HCT116 (cell line): ENCODE measurements at regions not wholly inside any gene's neighbourhood (a gene's known extent, or its start where the extent isn't known, plus 50 kb on each side); places are given as distances from the start of the nearest gene placed in this dataset.

ENCODE experiments used
- ATAC-seq: fragments of 200-7000 bp; cut with Tn5 transposase; 2 replicates; pipeline ENCODE4 v1.9.1; 2020; ENCODE audit warnings: mild to moderate bottlenecking, moderate library complexity
- BruUV-seq: library from RNA; stranded (reverse); fragments of 400-500 nt; replicated peaks from 2 replicates; lab custom pipeline; 2021; lab: Mats Ljungman, UMichigan
- CTCF ChIA-PET: fragments of 300-600 bp; sonication (Branson Sonifier 250); formaldehyde crosslinking; loops from one replicate; lab custom pipeline; 2021; ENCODE audit warnings: antibody characterized with exemption; lab: Charles Lee
- POLR2A ChIA-PET: fragments of 300-600, 350-600 bp; sonication (Branson Sonifier 250); formaldehyde crosslinking; loops from one replicate; lab custom pipeline; 2021; ENCODE audit warnings: antibody characterized with exemption; lab: Charles Lee
- RAD21 ChIA-PET, 2 experiments: fragments of 300-600 bp; sonication (Branson Sonifier 250); formaldehyde crosslinking; loops; one replicate each; lab custom pipeline; 2023; ENCODE audit warnings: low total read pairs in 2 of 2; ENCODE audit not compliant: uncharacterized antibody in 2 of 2, unreplicated experiment in 2 of 2, low non-redundant PET in 1 of 2; lab: Charles Lee
- DNase-seq: peaks from one replicate; pipeline ENCODE4 v3.0.0-alpha.2; 2010; ENCODE audit warnings: low read depth, low spot score
- H2AFZ ChIP-seq: fragments of 200-600 bp; shearing (Covaris generic), sonication (generic); 2 replicates; pipeline ENCODE4 v1.6.1; 2017; ENCODE audit warnings: low read depth, mixed run types, mixed read lengths, antibody characterized with exemption, low read length; ENCODE audit not compliant: poor library complexity, severe bottlenecking
- H3K27ac ChIP-seq: 2 replicates; pipeline ENCODE4 v1.5.1; 2012; ENCODE audit warnings: low read depth, low read length
- H3K27me3 ChIP-seq: fragments of 200-600 bp; sonication (generic); 2 replicates; pipeline ENCODE4 v1.6.1; 2016; ENCODE audit warnings: mixed run types, low read length, mixed read lengths; ENCODE audit not compliant: insufficient read depth
- H3K36me3 ChIP-seq, 2 experiments: fragments of 200-500 bp in 1 of 2; fragments of 200-600 bp in 1 of 2; sonication (Bioruptor generic) in 1 of 2; sonication (generic) in 1 of 2; 2 replicates each; pipeline versions ENCODE4 v1.5.1 to v1.6.1; 2014 to 2016; ENCODE audit warnings: low read length in 2 of 2, inconsistent platforms in 1 of 2, mixed read lengths in 1 of 2, mixed run types in 1 of 2; ENCODE audit not compliant: insufficient read depth in 2 of 2, control insufficient read depth in 1 of 2
- H3K4me1 ChIP-seq, 2 experiments: fragments of 200-600 bp in 1 of 2; sonication (generic) in 1 of 2; 2 replicates each; pipeline versions ENCODE4 v1.5.1 to v1.6.1; 2012 to 2017; ENCODE audit warnings: low read length in 2 of 2, inconsistent platforms in 1 of 2, mild to moderate bottlenecking in 1 of 2, mixed read lengths in 1 of 2, mixed run types in 1 of 2, moderate library complexity in 1 of 2; ENCODE audit not compliant: insufficient read depth in 2 of 2, control insufficient read depth in 1 of 2
- H3K4me2 ChIP-seq: fragments of 200-600 bp; sonication (generic); 2 replicates; pipeline ENCODE4 v1.6.1; 2017; ENCODE audit warnings: mixed run types, low read length, mixed read lengths
- H3K4me3 ChIP-seq, 2 experiments: fragments of 200-600 bp in 1 of 2; sonication (generic) in 1 of 2; replicated peaks in 1 of 2; 2 replicates each; pipeline ENCODE4 v1.5.1; 2011 to 2016; ENCODE audit warnings: low read length in 2 of 2, control low read depth in 1 of 2, low read depth in 1 of 2, mild to moderate bottlenecking in 1 of 2, mixed read lengths in 1 of 2, mixed run types in 1 of 2
- H3K79me2 ChIP-seq: fragments of 200-600 bp; sonication (generic); 2 replicates; pipeline ENCODE4 v1.6.1; 2017; ENCODE audit warnings: mild to moderate bottlenecking, mixed run types, low read length, moderate library complexity, mixed read lengths; ENCODE audit not compliant: insufficient read depth
- H3K9ac ChIP-seq: fragments of 200-600 bp; sonication (generic); 2 replicates; pipeline ENCODE4 v1.6.1; 2016; ENCODE audit warnings: low read length, mixed read lengths
- H3K9me2 ChIP-seq: fragments of 200-600 bp; sonication (generic), shearing (Covaris generic); 2 replicates; pipeline ENCODE4 v1.6.1; 2017; ENCODE audit warnings: mixed run types, mild to moderate bottlenecking, moderate library complexity; ENCODE audit not compliant: insufficient read depth
- H3K9me3 ChIP-seq, 2 experiments: fragments of 200-500 bp in 1 of 2; fragments of 200-600 bp in 1 of 2; sonication (Bioruptor generic) in 1 of 2; sonication (generic) in 1 of 2; 2 replicates each; pipeline ENCODE4 v1.6.1; 2014 to 2017; ENCODE audit warnings: low read length in 2 of 2, mixed read lengths in 2 of 2, inconsistent platforms in 1 of 2, low read depth in 1 of 2, mild to moderate bottlenecking in 1 of 2, mixed run types in 1 of 2, moderate library complexity in 1 of 2; ENCODE audit not compliant: control insufficient read depth in 1 of 2, insufficient read depth in 1 of 2
- H4K20me1 ChIP-seq: fragments of 200-600 bp; sonication (generic), shearing (Covaris generic); 2 replicates; pipeline ENCODE4 v1.6.1; 2017; ENCODE audit warnings: mixed run types, mild to moderate bottlenecking, moderate library complexity; ENCODE audit not compliant: insufficient read depth
- CEBPB ChIP-seq: IDR thresholded peaks from 2 replicates; pipeline ENCODE4 v1.6.1; 2012; ENCODE audit warnings: low read depth
- EGR1 ChIP-seq: IDR thresholded peaks from 2 replicates; pipeline ENCODE4 v1.6.1; 2012; ENCODE audit warnings: low read depth
- ELF1 ChIP-seq: IDR thresholded peaks from 2 replicates; pipeline ENCODE4 v1.6.1; 2012; ENCODE audit warnings: low read depth, borderline replicate concordance
- EZH2 ChIP-seq: fragments of 200-600 bp; sonication (generic); IDR thresholded peaks from 2 replicates; pipeline ENCODE4 v1.6.1; 2017; ENCODE audit warnings: antibody characterized with exemption, mixed run types
- EZH2phosphoT487 ChIP-seq: fragments of 200-600 bp; IDR thresholded peaks from 2 replicates; pipeline ENCODE4 v1.6.1; 2018; ENCODE audit warnings: antibody characterized with exemption, borderline replicate concordance
- FOSL1 ChIP-seq: IDR thresholded peaks from 2 replicates; pipeline ENCODE4 v1.6.1; 2012; ENCODE audit warnings: low read depth
- JUND ChIP-seq: IDR thresholded peaks from 2 replicates; pipeline ENCODE4 v1.6.1; 2012
- POLR2AphosphoS5 ChIP-seq: IDR thresholded peaks from 2 replicates; pipeline ENCODE4 v1.6.1; 2011; ENCODE audit warnings: mild to moderate bottlenecking, low read depth, low read length, moderate library complexity
- RAD21 ChIP-seq: IDR thresholded peaks from 2 replicates; pipeline ENCODE4 v1.6.1; 2012; ENCODE audit warnings: low read depth, mild to moderate bottlenecking
- SIN3A ChIP-seq: IDR thresholded peaks from 2 replicates; pipeline ENCODE4 v1.6.1; 2012; ENCODE audit warnings: low read depth
- YY1 ChIP-seq: IDR thresholded peaks from 2 replicates; pipeline ENCODE4 v1.6.1; 2011; ENCODE audit warnings: low read length, low read depth, moderate library complexity, mild to moderate bottlenecking; ENCODE audit not compliant: insufficient replicate concordance; ENCODE audit errors: extremely low read depth
- ZFX ChIP-seq: fragments of 450-650 bp; IDR thresholded peaks from 2 replicates; pipeline ENCODE4 v1.6.1; 2017
- intact Hi-C: fragments of 100-400 bp; cut with micrococcal nuclease; formaldehyde crosslinking; loops from 2 replicates; pipeline ENCODE4 v1.10.0; 2022
- TF ChIP-seq, protein P1 (sequence below): IDR thresholded peaks from 2 replicates; pipeline ENCODE4 v1.6.1; 2011; ENCODE audit warnings: mild to moderate bottlenecking, low read length, moderate library complexity; ENCODE audit not compliant: insufficient replicate concordance; ENCODE audit errors: extremely low read depth
- TF ChIP-seq, protein P2 (sequence below): IDR thresholded peaks from 2 replicates; pipeline ENCODE4 v1.6.1; 2012

DNA sequence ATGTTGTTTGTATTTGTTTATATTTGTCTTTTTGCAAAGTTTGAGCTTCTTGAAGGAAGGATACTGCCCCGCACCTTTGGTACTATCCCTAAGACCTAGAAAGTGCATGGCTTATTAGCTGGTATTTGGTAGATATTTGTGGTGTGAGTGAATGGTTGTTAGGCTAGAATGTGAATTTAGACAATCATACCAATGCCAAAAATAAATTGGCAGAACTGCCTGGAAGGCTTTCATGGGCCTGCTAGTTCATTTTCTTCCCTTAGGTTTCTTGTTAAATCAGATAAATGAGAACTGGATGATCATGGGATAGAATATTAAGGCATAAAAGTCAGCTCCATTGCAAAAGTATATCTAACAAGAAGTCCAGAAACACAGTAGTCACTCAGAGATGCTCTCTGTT lies 147.5 kb upstream of the TSLP start:
- POLR2A ChIA-PET: no interaction called here
- Histone ChIP-seq H3K79me2 (no peaks in the 10 kb centered on the region), H3K9me2 (no peaks in the 10 kb centered on the region), H4K20me1 (no peaks in the 10 kb centered on the region), H3K4me2 (no peak overlapping the region), H2AFZ (no peak overlapping the region), H3K27me3 (no peaks in the 10 kb centered on the region), H3K4me3 (no peak overlapping the region), H3K36me3 (no peaks in the 10 kb centered on the region), H3K27ac (no peak overlapping the region), H3K9me3 (no peaks in the 10 kb centered on the region), H3K9ac (no peak overlapping the region), H3K4me1 (no peaks in the 10 kb centered on the region)
- BruUV-seq: no TSS peak
- ATAC-seq (no peak), DNase-seq (no peak)
- TF ChIP-seq ELF1 (no peak), EZH2 (no peak), SIN3A (no peak), CEBPB (no peak), RAD21 (no peak), EGR1 (no peak), YY1 (no peak), FOSL1 (no peak), POLR2AphosphoS5 (no peak), JUND (no peak), EZH2phosphoT487 (no peak), ZFX (no peak)
- TF ChIP-seq, protein P1, sequence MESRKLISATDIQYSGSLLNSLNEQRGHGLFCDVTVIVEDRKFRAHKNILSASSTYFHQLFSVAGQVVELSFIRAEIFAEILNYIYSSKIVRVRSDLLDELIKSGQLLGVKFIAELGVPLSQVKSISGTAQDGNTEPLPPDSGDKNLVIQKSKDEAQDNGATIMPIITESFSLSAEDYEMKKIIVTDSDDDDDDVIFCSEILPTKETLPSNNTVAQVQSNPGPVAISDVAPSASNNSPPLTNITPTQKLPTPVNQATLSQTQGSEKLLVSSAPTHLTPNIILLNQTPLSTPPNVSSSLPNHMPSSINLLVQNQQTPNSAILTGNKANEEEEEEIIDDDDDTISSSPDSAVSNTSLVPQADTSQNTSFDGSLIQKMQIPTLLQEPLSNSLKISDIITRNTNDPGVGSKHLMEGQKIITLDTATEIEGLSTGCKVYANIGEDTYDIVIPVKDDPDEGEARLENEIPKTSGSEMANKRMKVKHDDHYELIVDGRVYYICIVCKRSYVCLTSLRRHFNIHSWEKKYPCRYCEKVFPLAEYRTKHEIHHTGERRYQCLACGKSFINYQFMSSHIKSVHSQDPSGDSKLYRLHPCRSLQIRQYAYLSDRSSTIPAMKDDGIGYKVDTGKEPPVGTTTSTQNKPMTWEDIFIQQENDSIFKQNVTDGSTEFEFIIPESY: no peak
- TF ChIP-seq, protein P2, sequence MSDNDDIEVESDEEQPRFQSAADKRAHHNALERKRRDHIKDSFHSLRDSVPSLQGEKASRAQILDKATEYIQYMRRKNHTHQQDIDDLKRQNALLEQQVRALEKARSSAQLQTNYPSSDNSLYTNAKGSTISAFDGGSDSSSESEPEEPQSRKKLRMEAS: no peak
- RAD21 ChIA-PET: no interaction called here
- intact Hi-C loops: no loop called here
- CTCF ChIA-PET: no interaction called here
